ENCODE measurements at regions not wholly inside any gene's neighbourhood (a gene's known extent, or its start where the extent isn't known, plus 50 kb on each side); places are given as distances from the start of the nearest gene placed in this dataset.
"Not testable (repeated sequence)": the region's sequence is repeated elsewhere in the genome, so short reads cannot be mapped to it uniquely, and the experiment has no call there.

GRCh38 chr3:188007897-188008296, 146.1 kb upstream of the LPP start:
- TF ChIP-seq CTCF (IDR thresholded peaks at IDR 0.05; ENCODE audit: low read depth, low read length), result no peak
- no peak for DNase-seq (ENCODE audit: low read depth in 2 of 2)
- no peak overlapping the region for H3K4me3 ChIP-seq (replicated peaks in 1 of 2; ENCODE audit: low read depth in 2 of 2, low read length in 2 of 2)

- DNase-seq (ENCODE audit: low read depth in 2 of 2), result peak in 1 of 2 donors; percentile 31
- H3K4me3 ChIP-seq (replicated peaks in 1 of 2; ENCODE audit: low read depth in 2 of 2, low read length in 2 of 2), result no peak overlapping the region
- no peak for TF ChIP-seq CTCF (IDR thresholded peaks at IDR 0.05; ENCODE audit: low read depth, low read length)
Observed at GRCh38 chr3:188008582-188009213, 145.3 kb upstream of the LPP start.

- no peak for TF ChIP-seq CTCF (IDR thresholded peaks at IDR 0.05; ENCODE audit: low read depth, low read length)
- DNase-seq (ENCODE audit: low read depth in 2 of 2), result no peak
- H3K4me3 ChIP-seq (replicated peaks in 1 of 2; ENCODE audit: low read depth in 2 of 2, low read length in 2 of 2), result no peak overlapping the region
Observed at GRCh38 chr3:188010478-188010877, 143.5 kb upstream of the LPP start.

GRCh38 chr3:188019727-188020126, 134.2 kb upstream of the LPP start:
- H3K4me3 ChIP-seq (replicated peaks in 1 of 2; ENCODE audit: low read depth in 2 of 2, low read length in 2 of 2), result no peak overlapping the region
- TF ChIP-seq CTCF (IDR thresholded peaks at IDR 0.05; ENCODE audit: low read depth, low read length), result no peak
- DNase-seq (ENCODE audit: low read depth in 2 of 2), result no peak

- TF ChIP-seq CTCF (IDR thresholded peaks at IDR 0.05; ENCODE audit: low read depth, low read length), result no peak
- H3K4me3 ChIP-seq (replicated peaks in 1 of 2; ENCODE audit: low read depth in 2 of 2, low read length in 2 of 2), result no peak overlapping the region
- DNase-seq (ENCODE audit: low read depth in 2 of 2), result peak; percentile 35 to 43
Observed at GRCh38 chr3:188021041-188021440, 132.9 kb upstream of the LPP start.

GRCh38 chr3:188021502-188022040, 132.4 kb upstream of the LPP start:
- no peak for TF ChIP-seq CTCF (IDR thresholded peaks at IDR 0.05; ENCODE audit: low read depth, low read length)
- H3K4me3 ChIP-seq (replicated peaks in 1 of 2; ENCODE audit: low read depth in 2 of 2, low read length in 2 of 2), result no peak overlapping the region
- DNase-seq (ENCODE audit: low read depth in 2 of 2), result peak; percentile 72 to 78

GRCh38 chr3:188022902-188023301, 131.1 kb upstream of the LPP start:
- not testable (repeated sequence) for DNase-seq (ENCODE audit: low read depth in 2 of 2); H3K4me3 ChIP-seq (replicated peaks in 1 of 2; ENCODE audit: low read depth in 2 of 2, low read length in 2 of 2)

All from cardiac fibroblast (primary cell).